Fibroblast of skin of left quadriceps (primary cell): ENCODE measurements at regions not wholly inside any gene's neighbourhood (a gene's known extent, or its start where the extent isn't known, plus 50 kb on each side); places are given as distances from the start of the nearest gene placed in this dataset.
"Not testable (repeated sequence)": the region's sequence is repeated elsewhere in the genome, so short reads cannot be mapped to it uniquely, and the experiment has no call there.

ENCODE experiments used
- DNase-seq, 2 experiments: peaks; one replicate each; pipeline ENCODE4 v3.0.0-alpha.2; 2013; ENCODE audit warnings: low read depth in 2 of 2

GRCh38 chr1:187836557-187836956 is 1007.8 kb downstream of the PLA2G4A start:
- DNase-seq = no peak

- DNase-seq = no peak
These were observed 1009.0 kb downstream of the PLA2G4A start for GRCh38 chr1:187837787-187838186.

DNA sequence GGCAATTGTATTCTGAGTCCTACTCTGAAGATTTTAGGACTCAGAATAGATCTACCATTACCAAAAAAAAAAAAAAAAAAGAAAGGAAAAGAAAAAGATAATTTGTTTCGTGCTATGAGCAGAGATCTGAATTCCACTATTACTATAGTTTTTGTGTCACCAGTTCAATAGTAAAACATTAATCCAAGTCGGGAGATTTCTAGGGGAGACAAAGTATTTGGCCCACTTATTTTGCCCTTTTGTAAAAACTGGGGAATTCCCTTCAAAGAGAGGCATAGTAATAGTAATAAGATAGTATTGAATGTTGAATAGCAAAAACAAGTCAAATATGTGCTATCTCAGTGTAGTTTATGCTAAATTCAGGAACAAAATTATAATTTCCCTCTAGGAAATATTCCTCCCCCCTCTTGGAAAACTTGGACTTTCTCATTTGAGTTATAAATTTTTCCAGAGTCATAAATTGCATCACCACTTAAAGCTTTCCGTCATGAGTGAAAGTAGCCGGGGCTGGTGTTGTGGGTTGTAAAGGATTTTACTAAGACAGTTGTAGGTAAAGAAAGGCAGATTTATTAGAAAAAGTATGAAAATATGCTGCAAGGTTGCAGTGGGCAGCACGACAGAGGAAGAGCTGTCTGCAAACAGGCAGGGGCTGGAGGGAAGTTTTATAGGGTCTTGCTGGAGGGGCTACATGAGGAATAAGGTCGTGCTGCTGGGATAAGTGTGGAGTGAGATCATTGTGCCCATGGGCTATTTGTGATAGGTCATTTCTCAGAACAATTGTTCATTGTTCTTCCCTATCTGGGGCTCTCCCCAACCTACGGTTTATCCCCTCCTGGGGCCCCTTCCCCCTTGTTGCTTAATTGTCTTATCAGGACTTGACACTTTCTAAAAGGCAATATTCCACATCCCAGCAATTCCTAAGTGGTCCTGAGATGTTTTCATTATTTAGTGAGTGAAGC is 1009.9 kb downstream of the PLA2G4A start:
- DNase-seq = no peak

GRCh38 chr1:187839873-187840272 is 1011.1 kb downstream of the PLA2G4A start:
- DNase-seq = no peak

DNA sequence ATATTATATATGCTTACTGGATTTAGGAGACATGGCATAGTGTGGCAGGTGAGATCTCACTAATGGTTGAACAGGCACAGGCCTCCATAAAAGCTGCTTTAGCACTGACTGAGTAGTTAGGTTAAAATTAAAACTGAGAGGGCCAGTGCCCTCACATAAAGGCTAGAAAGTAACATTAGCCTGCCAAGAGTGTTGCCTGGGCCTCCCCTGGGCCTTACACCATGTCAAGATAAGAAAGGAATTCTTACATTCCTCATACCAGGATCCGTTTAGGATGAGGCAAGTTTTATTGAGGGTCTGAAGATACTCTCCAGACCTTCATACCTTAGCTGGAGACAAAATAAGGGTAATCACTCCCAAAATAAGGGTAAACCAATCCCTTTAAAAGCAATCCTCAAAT is 1011.8 kb downstream of the PLA2G4A start:
- no peak for DNase-seq

DNA sequence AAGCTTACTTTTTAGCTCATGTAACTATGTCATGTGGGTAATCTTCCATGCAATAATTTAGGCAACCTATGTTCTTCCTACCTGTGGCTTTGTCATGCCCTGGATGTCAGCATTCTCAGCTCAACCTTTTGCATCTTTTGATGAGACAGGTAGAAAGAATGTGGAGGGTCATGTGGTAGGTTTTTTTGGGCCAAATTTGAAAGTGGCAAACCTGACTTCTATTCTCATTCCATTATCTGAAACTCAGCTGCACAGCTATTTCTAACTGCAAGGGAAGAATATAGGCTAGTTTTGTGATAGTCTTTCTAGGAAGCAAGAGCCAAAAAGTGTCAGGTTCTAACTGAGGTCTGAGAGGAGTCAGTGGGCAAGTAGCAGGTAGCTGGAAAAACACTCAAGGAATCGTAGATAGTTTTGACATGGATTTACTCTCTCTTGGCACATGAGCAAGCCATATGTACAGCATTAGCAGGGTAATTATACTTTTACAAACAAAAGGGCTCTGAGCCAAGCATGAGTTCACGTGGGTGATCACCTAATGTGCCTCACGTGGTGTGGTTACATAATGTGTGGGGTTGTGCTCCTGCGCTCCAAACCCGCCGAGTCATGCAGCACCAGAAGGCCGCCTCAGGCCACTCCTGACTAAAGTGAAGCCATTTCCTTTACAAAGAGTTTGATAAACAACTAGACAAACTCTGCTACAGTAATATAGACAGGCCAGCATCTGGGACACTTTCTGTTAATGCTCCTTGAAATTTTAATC is 1013.8 kb downstream of the PLA2G4A start:
- DNase-seq = peak in 1 of 2 experiments; percentile 4

GRCh38 chr1:187844313-187844712 is 1015.6 kb downstream of the PLA2G4A start:
- DNase-seq = no peak

DNA sequence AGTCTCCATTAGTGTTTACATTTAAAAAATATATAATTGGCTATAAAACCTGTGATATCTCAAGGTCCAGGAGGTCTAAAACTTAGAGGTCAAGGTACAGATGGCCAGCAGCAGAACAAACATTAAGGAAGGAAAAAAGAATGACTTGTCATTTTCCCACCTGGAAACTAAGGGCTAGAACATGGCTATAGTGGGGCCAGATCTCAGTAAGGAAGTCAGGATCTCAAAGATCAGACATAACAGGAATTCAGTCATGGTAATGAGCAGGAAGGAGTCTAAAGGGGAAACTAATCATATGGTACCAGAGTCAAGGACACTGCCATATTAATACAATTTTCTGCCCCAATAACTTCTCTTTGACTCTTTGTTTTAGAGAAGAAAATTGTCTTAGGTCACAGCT is 1018.8 kb downstream of the PLA2G4A start:
- no peak for DNase-seq

GRCh38 chr1:187848321-187848720 is 1019.6 kb downstream of the PLA2G4A start:
- DNase-seq = no peak

DNA sequence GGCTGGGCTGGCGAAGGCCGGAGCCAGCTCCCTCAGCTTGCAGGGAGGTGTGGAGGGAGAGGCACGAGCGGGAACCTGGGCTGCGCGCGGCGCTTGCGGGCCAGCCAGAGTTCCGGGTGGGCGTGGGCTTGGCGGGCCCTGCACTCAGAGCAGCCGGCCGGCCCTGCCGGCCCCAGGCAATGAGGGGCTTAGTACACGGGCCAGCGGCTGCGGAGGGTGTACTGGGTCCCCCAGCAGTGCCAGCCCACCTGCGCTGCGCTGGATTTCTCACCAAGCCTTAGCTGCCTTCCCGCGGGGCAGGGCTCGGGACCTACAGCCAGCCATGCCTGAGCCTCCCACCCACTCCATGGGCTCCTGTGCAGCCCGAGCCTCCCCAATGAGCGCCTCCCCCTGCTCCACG is 1021.4 kb downstream of the PLA2G4A start:
- DNase-seq = not testable (repeated sequence)

DNA sequence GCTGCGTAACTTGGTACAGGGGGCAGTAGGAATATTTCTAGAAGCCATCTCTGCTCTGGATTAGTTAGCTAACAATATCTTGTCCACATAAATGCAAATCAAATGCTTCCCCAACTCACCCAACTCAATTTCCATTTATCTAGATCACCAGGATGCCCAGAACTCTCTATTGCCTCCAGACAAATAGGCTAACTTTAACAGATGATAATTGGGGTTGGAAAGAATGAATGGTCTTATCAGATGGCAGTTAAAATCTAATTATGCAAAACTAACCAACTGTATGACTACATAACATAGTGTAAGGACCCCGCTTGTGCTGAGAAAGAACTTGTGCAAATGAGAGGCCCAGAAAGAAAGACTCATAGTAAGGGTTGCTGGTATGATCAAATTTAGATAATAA is 1024.8 kb downstream of the PLA2G4A start:
- no peak for DNase-seq

DNA sequence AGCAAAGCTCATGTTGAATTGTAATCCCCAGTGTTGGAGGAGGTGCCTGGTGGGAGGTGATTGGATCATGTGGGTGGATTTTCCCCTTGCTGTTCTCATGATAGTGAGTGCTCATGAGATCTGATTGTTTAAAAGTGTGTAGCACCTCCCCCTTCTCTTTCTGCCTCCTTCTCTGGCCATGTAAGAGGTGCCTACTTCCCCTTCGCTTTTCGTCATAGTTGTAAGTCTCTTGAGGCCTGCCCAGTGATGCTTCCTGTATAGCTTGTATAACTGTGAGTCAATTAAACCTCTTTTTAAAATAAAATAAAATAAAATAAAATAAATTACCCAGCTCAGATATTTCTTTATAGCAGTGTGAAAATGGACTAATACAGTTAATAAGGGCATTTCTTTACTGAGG is 1025.7 kb downstream of the PLA2G4A start:
- DNase-seq = no peak

DNA sequence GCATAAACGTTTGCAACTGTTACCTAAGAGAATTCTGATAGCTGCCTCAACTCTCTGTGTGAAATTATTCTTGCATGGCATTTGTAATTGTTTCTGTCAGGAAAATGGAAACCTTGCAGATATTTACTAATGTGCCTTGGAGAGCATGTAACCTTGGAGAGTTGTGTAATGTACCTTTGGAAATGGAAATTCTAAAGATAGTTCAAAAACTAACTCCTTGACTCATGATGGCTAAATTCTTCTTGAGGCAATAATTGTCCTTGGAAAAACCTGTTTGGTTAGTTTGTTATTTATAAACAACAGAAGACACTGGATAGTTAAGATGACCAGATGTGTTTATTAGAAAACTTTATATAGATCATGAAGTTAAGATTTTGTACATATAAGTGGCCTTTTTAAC is 1033.8 kb downstream of the PLA2G4A start:
- DNase-seq = no peak

DNA sequence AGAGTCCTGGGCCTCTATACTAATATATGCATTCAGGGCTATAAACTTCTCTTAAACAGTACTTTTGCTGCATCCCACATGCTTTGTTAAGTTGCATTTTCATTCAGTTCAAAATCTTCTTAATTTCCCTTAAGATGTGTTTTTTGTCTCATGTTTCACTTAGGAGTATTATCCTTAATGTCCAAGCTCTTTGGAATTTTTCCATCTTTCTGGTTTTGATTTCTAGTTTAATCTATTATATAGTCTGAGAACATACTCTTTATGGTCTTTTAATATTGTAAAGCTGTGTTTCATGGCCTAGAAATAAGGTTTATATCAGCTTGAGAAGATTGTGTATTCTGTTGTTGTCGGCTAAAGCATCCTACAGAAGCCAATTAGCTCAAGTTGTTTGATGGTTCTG is 1041.8 kb downstream of the PLA2G4A start:
- no peak for DNase-seq

DNA sequence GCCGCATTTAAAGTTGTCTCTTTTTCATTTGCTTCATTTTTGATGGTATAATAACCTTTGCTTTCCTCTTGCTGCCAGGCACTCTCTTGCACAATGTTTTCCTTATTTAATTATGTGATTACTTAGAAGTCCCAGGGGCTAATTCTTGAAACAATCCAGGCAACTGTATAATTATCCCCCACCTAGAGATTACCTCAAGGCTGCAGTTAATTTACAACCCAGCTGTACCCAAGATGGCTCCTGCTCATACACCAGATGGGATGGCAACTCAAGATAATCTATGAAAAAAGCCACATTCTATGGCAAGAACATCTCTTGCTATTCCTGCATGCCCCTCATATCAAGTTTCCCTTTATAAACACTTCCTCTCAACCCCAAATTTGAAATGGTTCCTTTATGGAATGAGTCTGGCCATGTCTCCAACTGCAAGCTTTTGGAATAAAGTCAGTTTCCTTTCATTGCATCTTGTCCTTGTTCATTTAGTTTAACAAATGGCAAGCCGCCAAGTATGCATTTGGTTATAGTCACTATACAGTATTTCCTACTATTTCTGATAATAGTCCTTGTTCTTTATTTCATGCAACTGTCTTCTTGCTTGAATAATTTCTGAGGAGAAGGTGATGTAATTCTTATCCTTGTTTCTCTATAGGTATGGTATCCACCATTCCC is 1042.6 kb downstream of the PLA2G4A start:
- DNase-seq = no peak

DNA sequence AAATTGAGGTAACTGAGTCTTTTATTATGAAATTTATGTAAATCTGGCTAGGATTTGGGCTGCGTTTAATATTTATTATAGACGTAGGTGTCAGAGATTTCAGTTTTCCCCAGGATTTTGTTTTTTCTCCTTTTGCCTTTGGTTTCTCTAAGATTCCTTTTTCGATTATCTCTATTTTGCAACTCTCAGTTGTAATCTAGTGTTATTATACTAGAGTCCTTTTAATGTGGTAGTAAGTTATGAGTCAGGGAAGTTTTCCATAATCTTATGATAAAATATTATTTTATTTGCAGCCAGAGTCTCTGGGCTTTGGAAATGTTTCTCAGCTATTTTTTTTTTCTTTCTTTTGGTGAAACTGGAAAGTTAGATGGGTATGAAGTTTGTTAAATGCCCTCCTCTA is 1043.8 kb downstream of the PLA2G4A start:
- no peak for DNase-seq

DNA sequence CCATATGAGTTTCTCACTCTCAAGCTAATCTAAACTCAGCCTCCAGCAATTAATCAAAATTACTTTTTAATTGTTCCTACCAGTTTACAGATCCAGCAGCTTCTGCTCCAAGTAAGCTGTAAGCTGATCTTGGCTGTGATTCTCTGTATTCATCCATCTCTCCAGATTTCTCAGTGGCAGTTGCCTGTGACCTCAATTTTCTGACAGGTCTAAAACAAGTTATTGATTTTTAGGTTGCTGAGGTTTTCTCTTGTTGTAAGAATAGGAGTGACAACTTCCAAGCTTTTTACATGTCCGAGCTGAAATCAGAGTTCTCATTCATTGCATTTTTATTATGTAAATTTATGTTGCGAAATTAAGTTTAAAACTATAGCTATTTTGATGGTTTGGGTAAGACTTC is 1044.4 kb downstream of the PLA2G4A start:
- no peak for DNase-seq

DNA sequence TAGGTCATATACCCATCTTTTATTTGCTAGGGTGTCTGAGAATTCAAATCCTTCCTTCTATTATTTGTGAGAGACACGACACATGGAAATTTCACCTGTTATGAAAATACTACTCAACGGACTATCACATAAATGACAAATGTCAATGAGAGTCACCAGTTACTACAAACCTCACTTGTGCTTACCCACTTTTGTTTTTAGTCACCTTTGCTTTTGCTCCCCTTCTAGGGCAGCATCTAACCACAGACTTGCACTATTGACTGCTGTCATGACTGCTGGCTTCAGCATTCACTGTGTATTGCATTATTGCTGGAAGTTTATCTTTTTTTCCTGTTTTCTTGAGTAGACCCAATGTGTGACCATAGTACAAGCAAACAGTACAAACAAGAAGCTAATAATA is 1048.0 kb downstream of the PLA2G4A start:
- no peak for DNase-seq

DNA sequence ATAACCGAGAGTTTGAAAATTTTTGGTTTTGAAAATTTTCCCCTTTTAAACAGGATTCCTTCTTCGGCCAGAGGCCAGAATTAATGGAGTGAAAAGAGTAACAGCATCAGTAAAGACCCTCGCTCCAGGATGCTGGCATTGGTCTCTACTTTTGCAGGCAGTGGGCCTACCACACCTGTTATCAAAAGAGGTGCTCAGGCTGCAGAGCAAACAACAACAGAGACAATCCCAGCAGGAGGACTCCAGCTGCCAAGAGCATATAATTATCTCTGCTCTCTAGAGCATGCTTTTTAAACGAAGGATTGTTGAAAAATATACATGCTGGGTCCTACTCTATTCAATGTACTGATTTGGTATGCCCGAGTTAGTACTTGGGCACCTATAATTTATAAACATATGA is 1048.5 kb downstream of the PLA2G4A start:
- no peak for DNase-seq

DNA sequence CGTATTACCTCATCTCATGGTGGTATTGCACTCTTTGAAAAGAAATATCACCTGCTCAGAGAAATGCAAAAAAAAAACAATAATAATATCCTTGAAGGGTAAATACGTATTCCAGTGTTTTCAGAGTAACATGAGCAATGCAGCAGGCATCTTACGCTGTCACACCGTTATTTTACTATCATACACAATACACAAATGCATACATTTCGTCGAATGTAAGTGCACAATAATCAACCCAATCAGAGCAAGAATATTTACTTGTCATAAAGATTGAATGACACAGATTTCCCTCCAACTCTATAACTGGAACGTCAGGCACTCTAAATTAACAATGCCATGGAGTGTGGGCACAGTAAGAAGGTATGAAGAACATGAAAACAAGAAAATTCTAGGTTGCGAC is 1050.1 kb downstream of the PLA2G4A start:
- DNase-seq = no peak

DNA sequence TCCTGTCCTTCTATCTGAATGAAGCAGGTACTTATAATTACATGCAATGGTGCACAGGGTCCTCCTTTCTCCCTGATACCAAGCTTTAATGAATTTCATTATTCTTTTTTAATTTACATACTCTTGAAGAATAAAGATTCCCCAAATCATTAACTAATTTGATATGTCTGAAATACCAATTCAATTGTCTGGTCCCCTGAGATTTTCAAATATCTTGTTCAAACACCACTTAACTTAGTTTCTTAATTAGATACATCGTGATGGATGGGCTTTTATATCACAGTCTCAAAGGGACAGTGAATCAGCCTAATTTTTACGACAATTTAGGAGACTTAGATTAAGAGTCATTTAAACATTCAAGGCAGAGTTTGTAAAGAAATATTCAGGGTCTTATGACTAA is 1054.6 kb downstream of the PLA2G4A start:
- no peak for DNase-seq

DNA sequence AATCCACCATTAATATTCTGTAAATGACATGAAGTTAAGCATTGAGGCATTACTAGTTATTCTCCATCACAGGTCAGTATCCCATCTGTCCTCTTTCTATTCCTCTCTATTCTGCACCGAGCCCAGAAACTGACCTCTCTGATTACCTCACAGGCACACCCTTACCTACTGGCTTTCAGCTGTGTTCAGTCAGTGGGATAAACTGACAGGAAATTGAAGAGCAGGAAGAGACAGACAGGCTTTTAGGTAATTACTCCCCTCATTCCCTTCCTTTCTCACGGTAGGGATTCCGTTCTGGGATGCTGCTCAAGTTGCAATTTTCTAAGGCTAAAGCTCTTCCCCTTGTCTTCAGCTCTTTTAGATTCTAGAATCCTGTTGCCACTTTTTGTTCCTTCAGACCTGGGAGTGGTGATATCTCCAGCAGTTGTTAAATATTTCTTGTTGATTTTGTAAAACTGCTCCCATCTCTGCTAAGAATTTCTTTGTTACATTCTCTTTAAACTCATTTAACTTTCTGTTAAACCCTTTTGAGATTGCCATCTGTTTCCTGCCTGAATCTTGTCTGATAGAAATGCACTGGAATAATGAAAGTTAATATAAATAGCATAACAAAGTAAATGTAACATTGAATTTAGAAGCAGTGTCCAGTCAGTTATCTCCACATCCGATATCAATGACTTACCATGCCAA is 1063.4 kb downstream of the PLA2G4A start:
- no peak for DNase-seq
